ENCODE measurements at regions not wholly inside any gene's neighbourhood (a gene's known extent, or its start where the extent isn't known, plus 50 kb on each side); places are given as distances from the start of the nearest gene placed in this dataset.
"Not testable (repeated sequence)": the region's sequence is repeated elsewhere in the genome, so short reads cannot be mapped to it uniquely, and the experiment has no call there.

DNA sequence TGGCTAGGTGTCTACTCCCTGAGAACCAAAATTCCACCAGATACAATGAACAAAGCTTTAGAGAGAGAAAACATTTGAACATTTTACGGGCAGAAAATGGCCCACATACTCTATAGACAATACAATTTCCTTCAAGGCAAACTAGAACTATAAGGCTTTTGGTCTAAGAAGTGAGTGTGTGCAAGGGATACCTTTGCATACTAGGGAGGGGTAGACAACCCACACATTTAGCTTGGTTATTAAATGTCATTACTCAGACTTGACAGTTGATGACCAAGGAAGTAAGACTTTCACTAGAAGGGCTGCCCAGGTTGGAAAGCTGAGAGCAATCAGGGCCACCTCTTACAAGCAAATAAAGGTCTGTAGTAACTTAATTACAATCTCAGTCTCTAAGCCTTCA lies 64.0 kb upstream of the PLEKHM1 start:
- FAIRE-seq = not testable (repeated sequence)

DNA sequence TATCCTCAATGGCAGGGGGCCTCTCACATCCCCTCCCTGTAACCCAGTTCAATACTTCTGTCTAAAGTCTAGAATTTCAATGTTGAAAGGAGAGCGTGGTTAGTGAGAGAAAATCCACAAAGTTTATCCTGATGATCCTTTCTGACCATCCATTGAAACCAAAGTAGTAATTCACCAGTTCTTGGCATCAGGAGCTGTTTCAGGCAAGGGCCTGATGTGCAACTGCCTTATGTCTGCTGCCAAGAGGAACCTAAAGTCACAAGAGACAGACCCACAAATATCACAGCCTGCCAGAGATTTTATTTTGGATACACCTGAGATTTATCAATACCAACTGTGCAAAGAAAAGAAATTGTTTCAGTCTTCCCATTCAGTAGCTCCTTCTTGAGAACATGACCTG lies 68.3 kb upstream of the PLEKHM1 start:
- not testable (repeated sequence) for FAIRE-seq

DNA sequence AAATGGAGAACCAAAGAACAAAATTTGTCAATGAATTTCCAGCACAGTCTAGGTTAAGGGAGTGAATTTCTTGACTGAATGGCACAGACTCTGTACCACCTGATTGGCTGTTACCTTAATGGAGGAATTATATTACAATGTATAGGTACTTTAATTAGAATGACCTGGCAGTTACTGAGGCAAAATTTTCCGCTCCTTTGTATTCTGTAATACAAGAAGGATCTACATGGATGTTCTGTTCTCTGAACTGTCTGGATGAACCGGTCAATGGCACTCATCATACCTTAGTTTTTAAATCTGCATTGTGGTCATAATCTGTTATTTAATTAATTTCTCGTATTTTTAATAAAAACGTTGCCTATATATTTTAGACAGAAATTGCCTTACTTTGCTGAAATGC lies 72.3 kb upstream of the PLEKHM1 start:
- not testable (repeated sequence) for FAIRE-seq

DNA sequence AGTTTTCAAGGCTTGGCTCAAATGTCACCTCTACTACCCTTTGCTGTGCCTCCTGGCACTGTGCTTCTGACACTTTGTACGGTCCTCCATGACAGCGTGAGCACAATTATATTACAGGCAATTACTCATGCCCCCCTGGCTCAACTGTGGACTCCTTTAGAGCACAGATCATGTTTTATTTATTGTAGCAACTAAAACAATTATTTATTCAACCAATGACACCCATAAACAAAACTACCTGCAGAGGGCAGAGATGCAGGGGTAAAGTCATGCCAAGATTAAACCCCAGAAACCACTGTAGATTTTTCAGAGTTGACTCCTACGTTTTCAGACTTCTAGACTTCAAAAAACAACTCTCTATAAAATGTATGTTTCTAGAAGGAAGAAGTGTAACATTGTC lies 72.8 kb upstream of the PLEKHM1 start:
- FAIRE-seq = not testable (repeated sequence)

DNA sequence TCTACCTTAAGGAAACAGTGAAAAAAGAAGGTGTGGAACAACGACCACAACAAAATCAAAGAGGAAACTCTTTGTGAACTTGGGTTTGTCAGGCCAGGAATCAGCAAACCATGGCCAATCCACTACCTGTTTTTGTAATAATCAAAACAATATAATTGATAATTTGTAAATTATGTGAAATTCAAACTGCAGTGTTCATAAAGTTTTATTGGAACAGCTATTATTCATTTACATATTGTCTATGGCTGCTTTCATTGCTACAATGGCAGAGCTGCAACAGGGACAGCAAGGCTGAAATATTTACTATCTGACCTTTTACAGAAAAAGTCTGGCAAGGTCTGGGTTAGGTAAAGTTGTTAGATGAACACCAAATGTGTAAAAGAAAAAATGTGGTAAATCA lies 77.8 kb upstream of the PLEKHM1 start:
- not testable (repeated sequence) for FAIRE-seq

DNA sequence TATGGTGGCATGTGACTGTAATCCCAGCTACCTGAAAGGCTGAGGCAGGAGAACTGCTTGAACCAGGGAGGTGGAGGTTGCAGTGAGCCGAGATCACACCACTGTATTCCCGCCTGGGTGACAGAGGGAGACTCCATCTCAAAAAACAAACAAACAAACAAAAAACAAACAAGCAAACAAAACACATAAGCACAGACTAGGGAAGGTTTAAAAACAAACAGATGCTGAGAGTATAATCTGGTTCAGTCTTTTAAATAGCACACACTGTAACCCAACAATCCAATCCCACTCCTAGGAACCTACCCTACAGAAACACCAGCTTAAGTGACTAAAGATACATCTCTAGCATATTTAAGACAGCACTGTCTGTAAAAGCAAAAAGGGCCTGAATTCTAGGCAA lies 82.8 kb upstream of the PLEKHM1 start:
- FAIRE-seq = not testable (repeated sequence)

DNA sequence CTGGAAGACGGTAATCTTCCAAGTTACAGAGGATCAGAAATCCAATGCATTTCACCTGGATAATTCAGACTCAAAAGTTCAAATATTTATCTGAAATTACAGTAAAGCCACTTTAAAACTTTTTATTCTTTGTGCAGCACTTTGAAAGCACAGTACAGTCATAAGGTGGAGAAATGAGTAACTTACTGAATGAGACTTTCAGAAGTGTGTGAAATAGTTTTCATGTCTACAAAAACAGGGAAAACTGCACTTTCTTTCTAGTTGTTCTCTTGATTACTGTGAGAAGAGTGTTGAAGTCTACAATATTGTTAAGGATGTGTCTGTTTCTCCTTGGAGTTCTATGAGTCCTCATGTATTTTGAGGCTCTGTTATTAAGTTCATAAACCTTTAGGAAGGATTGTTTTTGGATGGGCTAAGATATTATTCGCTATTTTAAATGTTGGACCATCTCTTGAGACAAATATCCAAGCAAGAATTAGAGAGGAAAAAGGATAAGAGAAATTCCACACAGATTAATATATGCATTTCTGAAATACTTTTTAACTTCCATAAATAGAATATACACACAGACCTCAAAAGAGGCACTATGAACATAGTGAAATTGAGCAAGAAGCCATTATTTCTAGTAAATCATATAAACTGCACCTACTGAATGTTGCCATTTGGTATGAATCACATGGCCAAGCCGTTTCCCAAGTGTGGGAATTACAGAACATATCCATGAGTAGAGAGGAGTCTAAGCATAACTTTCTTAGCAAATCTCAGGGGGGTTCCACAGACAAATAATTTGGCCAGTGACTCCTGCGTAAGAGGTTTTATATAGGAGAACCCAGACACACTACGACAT lies 83.6 kb upstream of the PLEKHM1 start:
- FAIRE-seq = no peak

DNA sequence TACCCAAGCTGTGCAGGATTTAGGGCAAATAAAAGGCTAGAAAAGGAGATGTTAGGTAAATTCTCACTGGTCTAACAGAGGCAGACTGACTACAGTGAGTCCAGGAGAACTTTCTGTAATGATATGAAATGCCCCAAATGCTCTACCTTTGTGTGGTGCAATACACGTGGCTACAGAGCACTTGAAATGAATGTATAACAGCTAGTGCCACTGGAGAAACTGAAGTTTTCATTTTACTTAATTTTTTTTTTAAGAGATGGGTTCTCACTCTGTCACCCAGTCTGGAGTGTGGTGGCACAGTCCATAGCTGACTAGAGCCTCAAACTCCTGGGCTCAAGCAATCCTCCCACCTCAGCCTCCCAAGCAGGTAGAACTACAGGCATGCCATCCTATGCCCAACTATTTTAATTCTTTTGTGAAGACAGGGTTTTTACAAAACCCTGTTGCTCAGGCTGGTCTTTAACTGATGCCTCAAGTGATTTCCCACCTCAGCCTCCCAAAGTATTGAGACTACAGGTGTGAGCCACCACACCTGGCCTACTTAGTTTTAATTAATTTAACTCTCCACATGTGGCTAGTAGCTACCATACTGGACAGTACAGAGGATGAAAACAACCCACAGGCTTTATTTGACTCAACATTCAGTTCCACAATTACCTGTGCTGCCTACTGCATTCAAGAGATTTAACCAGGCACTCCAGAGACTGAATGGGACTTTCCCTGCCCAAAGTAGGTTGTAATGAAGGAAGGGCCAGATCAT lies 84.8 kb upstream of the PLEKHM1 start:
- FAIRE-seq = no peak

DNA sequence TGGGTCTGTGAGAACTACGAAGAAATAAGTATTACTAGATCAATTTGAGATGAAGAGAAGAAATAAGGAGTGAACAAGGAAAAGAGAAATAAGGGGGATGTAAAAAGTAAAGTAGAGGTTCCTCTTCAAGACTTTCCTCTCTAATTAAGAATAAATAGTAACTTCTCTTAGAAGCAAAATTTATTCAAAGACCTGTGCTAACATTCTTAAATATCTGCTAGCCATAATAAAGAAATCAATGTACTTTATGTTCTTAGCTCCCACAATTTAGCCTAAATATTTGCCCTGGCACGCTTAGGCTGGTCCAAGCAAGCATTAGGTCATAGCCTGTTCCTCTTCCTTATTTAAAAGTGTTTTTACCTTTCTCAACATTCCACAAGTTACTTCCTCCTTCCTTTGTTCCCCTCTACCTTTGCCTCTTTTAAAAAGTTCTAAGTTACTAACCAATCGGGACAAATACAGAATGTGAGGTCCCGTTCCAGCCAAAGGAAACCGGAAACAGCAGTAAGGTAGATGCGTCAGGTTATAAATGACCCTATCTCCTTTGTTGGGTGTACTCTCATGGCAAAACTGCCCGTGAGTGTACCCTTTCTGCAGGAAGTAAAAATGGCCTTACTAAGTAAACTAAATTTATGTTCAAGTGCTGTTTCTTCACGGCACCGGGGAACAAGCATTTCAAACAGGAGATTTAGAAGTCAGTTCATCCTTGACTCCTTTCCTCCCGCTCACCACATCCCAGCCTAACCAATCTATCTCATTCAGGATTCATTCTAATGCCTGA lies 86.2 kb upstream of the PLEKHM1 start:
- not testable (repeated sequence) for FAIRE-seq

DNA sequence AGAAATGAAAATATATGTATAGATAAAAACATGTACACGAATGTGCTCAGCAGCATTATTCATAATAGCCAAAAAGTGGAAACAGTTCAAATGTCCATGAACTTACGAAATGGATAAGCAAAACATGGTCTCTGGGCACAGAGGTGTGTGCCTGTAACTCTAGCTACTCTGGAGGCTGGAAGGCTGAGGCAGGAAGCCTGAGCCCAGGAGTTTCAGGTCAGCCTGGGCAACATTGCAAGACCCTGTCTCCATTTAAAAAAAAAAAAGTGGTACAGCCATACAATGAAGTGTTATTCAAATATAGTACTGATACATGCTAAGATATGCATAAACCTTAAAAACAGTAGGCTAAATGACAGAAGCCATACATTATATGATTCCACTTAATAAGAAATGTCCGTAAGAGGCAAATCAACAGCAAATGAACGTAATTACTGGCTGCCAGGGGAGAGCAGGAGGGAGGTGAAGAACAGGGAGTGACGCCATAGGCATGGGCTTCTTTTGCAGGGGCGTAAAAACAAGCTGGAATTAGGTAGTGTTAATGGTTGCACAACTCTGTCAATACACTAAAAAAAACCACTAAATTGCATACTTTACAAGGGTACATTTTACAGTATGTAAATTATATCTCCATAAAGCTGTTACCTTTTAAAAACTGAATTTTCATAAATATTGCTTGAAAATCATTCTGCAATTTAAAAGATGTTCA lies 87.2 kb upstream of the PLEKHM1 start:
- no peak for FAIRE-seq

DNA sequence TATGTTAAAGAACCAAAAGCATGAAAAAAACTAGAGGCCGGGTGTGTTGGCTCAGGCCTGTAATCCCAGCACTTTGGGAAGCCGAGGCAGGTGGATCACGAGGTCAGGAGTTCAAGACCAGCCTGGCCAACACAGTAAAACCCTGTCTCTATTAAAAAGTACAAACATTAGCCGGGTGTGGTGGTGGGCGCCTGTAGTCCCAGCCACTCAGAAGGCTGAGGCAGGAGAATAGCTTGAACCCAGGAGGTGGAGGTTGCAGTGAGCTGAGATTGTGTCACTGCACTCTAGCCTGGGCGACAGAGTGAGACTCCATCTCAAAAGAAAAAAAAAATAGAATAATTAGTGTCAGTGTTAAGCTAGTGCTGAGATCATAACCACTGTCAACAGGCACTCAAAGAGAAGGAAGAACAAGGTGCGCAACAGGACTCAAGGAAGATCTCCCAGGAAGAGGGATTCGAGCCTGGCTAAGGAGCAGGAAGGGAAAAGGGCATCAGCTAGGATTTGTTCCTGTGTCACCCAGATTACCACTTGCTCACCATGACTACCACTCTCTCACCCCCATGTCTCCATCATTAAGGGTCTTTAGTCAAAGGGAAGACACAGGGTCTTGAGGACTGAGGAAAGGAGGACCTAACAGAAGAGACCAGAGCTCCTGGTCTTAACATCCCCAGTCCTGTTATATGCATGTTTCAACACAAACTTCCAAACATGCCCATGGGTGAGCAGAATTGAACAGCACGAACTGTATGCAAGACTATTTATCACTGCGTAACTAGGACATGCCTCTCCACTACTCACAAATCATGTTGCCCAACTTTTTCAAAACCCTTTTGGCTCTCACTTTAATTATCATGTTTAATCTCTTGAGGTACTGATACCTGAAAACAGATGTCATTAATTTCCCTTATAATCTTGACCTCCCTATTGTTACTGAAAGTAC lies 88.3 kb upstream of the PLEKHM1 start:
- no peak for FAIRE-seq

DNA sequence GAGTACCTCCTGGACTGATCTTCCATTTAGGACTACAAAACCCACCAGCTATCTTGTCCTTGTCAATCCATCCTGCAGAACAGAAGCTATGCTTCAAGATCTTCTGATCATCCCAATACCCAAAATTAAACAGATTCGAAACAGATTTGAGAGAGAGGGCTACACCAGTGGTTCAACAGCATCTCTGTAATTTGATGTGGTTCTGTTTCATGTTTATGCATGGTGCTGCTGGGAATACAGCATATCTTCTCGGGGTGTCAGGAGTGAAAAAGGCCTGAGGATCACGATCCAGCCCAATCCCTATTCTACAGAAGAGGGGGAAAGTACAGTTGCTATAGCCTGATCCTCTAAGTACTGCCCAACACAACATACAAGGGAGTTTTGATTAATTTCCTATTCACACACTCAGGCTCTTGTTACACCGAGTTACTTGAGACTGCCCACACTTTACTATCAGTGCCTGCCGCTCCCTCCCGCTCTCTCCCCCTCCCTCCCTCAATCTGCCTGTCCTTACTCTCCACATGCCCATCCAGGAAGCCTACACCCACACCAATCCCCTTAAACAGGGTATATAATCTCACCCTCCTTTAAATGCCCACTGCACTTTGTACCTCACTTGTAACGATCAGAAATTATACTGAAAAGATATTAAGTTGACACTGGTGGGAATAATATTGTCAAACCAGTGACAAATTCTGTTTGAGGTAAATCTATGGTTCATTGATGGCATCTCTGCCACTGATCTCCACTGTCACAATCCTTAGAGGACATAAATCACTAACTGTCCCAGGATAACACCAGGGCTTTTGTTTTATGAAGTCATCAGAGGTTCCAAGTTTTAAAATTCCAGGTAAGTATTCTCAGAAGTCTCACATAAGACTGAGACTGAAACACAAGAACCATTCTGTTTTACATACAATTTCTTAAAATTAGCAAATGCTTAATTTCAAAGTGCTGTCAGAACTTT lies 89.3 kb upstream of the PLEKHM1 start:
- no peak for FAIRE-seq

DNA sequence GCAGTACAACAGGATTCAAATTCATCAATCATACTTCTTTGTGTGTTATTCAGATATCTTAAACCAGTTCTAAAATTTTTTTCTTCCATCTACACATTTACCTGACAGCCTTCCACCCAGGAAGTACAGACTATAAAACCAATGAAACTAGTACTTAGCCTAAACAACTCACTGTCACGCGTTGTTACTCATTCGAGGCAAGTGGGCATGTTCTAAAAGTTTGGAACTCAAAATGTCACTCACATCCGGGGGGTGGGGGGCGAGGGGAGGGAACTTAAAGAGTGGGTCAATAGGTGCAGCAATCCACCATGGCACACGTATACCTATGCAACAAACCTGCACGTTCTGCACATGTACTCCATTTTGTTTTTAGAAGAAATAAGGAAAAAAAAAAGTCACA lies 90.4 kb upstream of the PLEKHM1 start:
- no peak for FAIRE-seq

DNA sequence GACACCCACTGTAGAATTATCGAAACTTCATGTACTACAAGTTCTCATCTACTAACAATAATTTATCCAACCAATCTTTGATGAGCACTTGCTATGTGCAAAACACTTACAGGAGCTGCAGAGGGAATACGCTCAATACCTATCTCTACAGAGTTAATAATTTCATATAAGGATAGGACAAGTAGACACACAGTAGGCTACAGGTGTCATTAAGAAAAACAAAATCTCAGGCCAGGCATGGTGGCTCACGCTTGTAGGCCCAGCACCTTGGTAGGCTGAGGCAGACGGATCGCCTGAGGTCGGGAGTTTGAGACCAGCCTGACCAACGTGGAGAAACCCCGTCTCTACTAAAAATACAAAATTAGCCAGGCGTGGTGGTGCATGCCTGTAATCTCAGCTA lies 91.3 kb upstream of the PLEKHM1 start:
- FAIRE-seq = no peak

DNA sequence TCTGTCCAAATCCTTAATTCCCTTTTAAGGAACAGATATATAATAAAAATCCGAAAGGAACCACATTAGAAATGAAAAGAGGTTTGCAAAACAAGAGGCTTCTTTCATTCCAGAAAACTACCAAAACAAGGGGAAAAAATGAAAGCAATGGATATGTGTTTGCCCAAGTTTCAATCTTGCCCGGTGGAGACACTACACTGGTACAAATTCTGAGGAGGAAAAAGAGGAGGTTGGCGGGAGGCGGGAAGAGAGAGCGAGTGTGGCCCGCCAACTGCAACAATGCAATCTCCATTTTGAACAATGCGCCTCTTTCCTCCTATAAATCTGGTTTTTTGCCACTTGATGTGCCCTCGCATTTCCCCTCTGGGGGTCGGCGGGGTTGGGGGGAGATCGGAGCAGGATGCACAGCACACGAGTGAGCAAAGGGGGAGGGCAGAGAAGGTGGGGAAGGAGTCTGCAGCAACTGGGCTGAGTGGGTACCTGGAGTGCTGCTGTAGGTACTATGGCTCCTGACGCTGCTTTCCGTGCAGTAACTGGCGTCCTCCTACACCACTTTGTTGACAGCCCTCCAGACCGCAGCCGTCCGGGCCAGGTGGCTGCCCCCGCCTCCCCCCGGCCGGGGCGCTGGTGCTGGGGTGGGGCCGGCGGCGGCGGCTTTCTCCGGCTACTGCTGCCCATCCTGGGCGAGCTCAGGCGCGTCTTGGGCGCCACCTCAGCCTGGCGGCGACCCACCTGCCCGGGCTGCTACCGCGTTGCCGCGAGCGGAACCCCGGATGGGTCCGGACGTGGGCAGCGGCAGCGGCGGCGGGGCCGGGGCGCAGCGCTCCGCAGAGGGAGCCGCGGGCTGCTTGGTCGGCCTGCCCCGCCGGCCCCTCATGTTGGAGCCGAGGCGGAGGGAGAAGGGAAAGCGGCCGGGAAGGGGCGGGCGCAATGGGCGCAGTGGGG lies 93.8 kb upstream of the PLEKHM1 start:
- no peak for FAIRE-seq

DNA sequence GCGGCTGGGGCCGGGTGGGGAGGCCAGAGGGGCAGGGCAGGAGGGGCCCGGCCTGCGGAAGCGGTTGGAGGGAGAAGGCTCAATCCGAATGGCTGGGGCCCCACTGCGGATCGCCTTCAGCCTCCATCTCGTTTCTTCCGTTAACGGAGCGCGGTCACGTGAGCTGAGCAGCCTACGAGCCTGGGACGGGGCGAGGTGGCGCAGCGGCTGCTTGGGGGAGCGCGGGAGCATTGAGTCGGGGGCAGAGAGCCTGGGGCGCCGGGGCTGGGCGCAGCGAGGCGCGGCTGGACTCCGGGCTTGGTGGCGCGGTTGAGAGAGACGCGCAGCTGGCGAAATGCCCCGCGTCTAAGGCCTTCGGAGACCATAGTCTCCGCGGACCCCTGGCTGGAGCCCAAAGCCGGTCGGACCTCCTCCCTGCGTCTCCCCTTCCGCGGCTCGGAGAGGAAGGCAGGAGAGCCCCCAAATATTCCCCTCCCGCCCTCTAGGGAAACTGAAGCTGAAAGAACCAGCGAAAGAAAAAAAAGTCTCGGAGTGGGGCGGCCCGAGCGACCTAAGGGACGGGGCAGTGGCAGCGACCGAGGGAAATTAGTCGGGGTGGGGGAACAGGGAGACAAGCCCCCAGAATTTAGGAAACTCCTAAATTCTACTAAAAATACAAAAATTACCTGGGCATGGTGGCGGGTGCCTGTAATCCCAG lies 94.7 kb upstream of the PLEKHM1 start:
- not testable (repeated sequence) for FAIRE-seq

DNA sequence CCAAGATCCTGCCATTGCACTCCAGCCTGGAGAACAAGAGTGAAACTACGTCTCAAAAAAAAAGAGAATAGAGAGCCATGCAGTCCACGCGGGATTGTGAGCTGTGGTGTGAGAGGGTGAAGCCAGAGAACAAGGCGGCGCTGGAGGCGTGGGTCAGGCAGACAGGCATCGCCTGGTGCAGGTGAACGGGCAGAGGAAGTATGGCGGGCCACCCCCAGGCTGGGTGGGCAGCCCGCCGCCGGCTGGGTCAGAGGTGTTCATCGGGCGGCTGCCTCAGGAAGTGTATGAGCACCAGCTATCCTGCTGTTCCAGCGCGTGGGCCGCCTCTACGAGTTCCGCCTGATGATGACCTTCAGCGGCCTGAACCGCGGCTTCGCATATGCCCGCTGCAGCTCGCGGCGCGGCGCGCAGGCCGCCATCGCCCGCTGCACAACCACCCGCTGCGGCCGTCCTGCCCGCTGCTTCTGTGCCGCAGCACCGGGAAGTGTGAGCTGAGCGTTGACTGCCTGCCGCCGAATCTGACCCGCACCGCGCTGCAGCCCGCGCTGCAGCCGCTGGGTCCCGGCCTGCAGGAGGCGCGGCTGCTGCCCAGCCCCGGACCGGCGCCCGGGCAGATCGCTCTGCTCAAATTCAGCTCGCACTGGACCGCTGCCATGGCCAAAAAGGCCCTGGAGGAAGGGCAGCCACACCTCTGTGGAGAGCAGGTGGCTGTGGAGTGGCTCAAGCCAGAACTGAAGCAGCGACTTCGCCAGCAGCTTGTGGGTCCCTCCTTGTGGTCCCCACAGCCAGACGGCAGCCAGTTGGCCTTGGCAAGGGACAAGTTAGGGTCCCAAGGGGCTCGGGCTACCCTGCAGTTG lies 95.5 kb upstream of the PLEKHM1 start:
- FAIRE-seq = not testable (repeated sequence)

DNA sequence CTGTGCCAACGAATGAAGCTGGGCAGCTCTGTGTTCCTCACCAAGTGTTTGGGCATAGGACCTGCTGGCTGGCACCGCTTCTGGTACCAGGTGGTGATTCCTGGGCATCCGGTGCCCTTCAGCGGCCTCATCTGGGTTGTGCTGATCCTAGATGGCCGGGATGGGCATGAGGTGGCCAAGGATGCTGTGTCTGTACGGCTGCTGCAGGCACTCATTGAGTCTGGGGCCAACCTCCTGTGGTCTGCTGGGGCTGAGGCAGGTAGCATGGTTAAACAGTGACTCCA lies 96.1 kb upstream of the PLEKHM1 start:
- FAIRE-seq = not testable (repeated sequence)

Measured in TTC549 (cell line).